CD14-positive monocyte (primary cell): ENCODE measurements at regions not wholly inside any gene's neighbourhood (a gene's known extent, or its start where the extent isn't known, plus 50 kb on each side); places are given as distances from the start of the nearest gene placed in this dataset.
"Not testable (repeated sequence)": the region's sequence is repeated elsewhere in the genome, so short reads cannot be mapped to it uniquely, and the experiment has no call there.

Experiments
- DNase-seq, 3 donors: peaks; one replicate each; pipeline ENCODE4 v3.0.0-alpha.2; 2011 to 2022
- H2AFZ ChIP-seq: 2 replicates; pipeline ENCODE4 v1.6.0; 2012; ENCODE audit warnings: mild to moderate bottlenecking, low read depth, low read length, inconsistent platforms; ENCODE audit not compliant: insufficient read depth, poor library complexity, severe bottlenecking
- H3K27ac ChIP-seq, 2 donors: 1 replicate in 1 of 2; 2 replicates in 1 of 2; pipeline ENCODE4 v1.5.1; 2012 to 2013; ENCODE audit warnings: low read length in 2 of 2, control low read depth in 1 of 2, inconsistent platforms in 1 of 2, low read depth in 1 of 2, mild to moderate bottlenecking in 1 of 2
- H3K27me3 ChIP-seq, 2 donors: one replicate each; pipeline versions ENCODE4 v1.6.0 to v1.6.1; 2011 to 2013; ENCODE audit warnings: low read length in 2 of 2; ENCODE audit not compliant: control insufficient read depth in 2 of 2, insufficient read depth in 2 of 2
- H3K36me3 ChIP-seq, 2 donors: replicated peaks in 1 of 2; 1 replicate in 1 of 2; 2 replicates in 1 of 2; pipeline versions ENCODE4 v1.5.1 to v1.6.1; 2012 to 2013; ENCODE audit warnings: low read length in 2 of 2, control low read depth in 1 of 2, inconsistent platforms in 1 of 2, mild to moderate bottlenecking in 1 of 2; ENCODE audit not compliant: insufficient read depth in 2 of 2, control insufficient read depth in 1 of 2
- H3K4me1 ChIP-seq, 2 donors: 1 replicate in 1 of 2; 2 replicates in 1 of 2; pipeline versions ENCODE4 v1.5.1 to v1.6.1; 2012 to 2013; ENCODE audit warnings: low read length in 2 of 2, control low read depth in 1 of 2, inconsistent platforms in 1 of 2, mild to moderate bottlenecking in 1 of 2, moderate library complexity in 1 of 2; ENCODE audit not compliant: insufficient read depth in 2 of 2, control insufficient read depth in 1 of 2
- H3K4me2 ChIP-seq: replicated peaks from 2 replicates; pipeline ENCODE3; 2012; ENCODE audit warnings: low read length, moderate library complexity, mild to moderate bottlenecking; ENCODE audit not compliant: poor library complexity, severe bottlenecking; ENCODE audit errors: extremely low read depth
- H3K4me3 ChIP-seq, 3 experiments: fragments of 200-600 bp in 1 of 3; sonication (generic) in 1 of 3; replicated peaks in 1 of 3; 1 replicate in 2 of 3; 2 replicates in 1 of 3; pipeline ENCODE4 v1.5.1; 2011 to 2013; ENCODE audit warnings: low read length in 3 of 3, mild to moderate bottlenecking in 3 of 3, control low read depth in 2 of 3, low read depth in 2 of 3, inconsistent platforms in 1 of 3, moderate library complexity in 1 of 3
- H3K79me2 ChIP-seq: 2 replicates; pipeline ENCODE4 v1.6.0; 2012; ENCODE audit warnings: mild to moderate bottlenecking, control low read depth, inconsistent platforms, low read length, moderate library complexity; ENCODE audit not compliant: insufficient read depth
- H3K9ac ChIP-seq: 2 replicates; pipeline ENCODE4 v1.6.0; 2017; ENCODE audit warnings: low read length, mild to moderate bottlenecking; ENCODE audit not compliant: insufficient read depth, poor library complexity, severe bottlenecking
- H3K9me3 ChIP-seq, 2 donors: replicated peaks in 1 of 2; 1 replicate in 1 of 2; 2 replicates in 1 of 2; pipeline versions ENCODE4 v1.5.1 to v1.6.1; 2012 to 2013; ENCODE audit warnings: low read length in 2 of 2, control low read depth in 1 of 2; ENCODE audit not compliant: control insufficient read depth in 1 of 2, insufficient read depth in 1 of 2
- H4K20me1 ChIP-seq: 2 replicates; pipeline ENCODE4 v1.6.0; 2012; ENCODE audit warnings: mild to moderate bottlenecking, low read length, control low read depth, moderate library complexity; ENCODE audit not compliant: insufficient read depth
- H3K27ac Mint-ChIP-seq, 7 donors: one replicate each; pipeline ENCODE4 v1.8.0; 2020; ENCODE audit warnings: mild to moderate bottlenecking in 7 of 7, mixed read lengths in 7 of 7, moderate library complexity in 6 of 7, inconsistent platforms in 2 of 7
- H3K27me3 Mint-ChIP-seq, 3 donors: one replicate each; pipeline ENCODE4 v1.8.0; 2021 to 2022; ENCODE audit warnings: low read depth in 3 of 3, mild to moderate bottlenecking in 3 of 3, mixed read lengths in 3 of 3, moderate library complexity in 3 of 3, inconsistent platforms in 1 of 3
- H3K36me3 Mint-ChIP-seq, 2 donors: one replicate each; pipeline ENCODE4 v1.8.0; 2020; ENCODE audit warnings: mixed read lengths in 2 of 2, inconsistent platforms in 1 of 2, mild to moderate bottlenecking in 1 of 2
- H3K4me1 Mint-ChIP-seq: one replicate; pipeline ENCODE4 v1.8.0; 2020; ENCODE audit warnings: mild to moderate bottlenecking, mixed read lengths
- H3K4me3 Mint-ChIP-seq, 2 donors: one replicate each; pipeline ENCODE4 v1.8.0; 2020; ENCODE audit warnings: mild to moderate bottlenecking in 2 of 2, mixed read lengths in 2 of 2, moderate library complexity in 1 of 2
- H3K9me3 Mint-ChIP-seq, 7 donors: one replicate each; pipeline ENCODE4 v1.8.0; 2020 to 2022; ENCODE audit warnings: mixed read lengths in 7 of 7, mild to moderate bottlenecking in 6 of 7, moderate library complexity in 6 of 7, inconsistent platforms in 2 of 7
- WGBS: methylation state at CpG from one replicate; pipeline ENCODE4 v1.1.5; 2013; ENCODE audit warnings: missing lambda C conversion rate; ENCODE audit not compliant: insufficient coverage; 5-methylcytosine and 5-hydroxymethylcytosine counted together
- intact Hi-C, 2 donors: fragments of 100-400 bp; cut with micrococcal nuclease; formaldehyde crosslinking; loops; one replicate each; pipeline versions ENCODE4 v1.15.0 to v1.15.1; 2023
- TF ChIP-seq, protein P1 (sequence below): fragments of 200-600 bp; IDR thresholded peaks from one replicate; pipeline ENCODE4 v1.8.0; 2022; ENCODE audit warnings: antibody characterized with exemption, mild to moderate bottlenecking

DNA sequence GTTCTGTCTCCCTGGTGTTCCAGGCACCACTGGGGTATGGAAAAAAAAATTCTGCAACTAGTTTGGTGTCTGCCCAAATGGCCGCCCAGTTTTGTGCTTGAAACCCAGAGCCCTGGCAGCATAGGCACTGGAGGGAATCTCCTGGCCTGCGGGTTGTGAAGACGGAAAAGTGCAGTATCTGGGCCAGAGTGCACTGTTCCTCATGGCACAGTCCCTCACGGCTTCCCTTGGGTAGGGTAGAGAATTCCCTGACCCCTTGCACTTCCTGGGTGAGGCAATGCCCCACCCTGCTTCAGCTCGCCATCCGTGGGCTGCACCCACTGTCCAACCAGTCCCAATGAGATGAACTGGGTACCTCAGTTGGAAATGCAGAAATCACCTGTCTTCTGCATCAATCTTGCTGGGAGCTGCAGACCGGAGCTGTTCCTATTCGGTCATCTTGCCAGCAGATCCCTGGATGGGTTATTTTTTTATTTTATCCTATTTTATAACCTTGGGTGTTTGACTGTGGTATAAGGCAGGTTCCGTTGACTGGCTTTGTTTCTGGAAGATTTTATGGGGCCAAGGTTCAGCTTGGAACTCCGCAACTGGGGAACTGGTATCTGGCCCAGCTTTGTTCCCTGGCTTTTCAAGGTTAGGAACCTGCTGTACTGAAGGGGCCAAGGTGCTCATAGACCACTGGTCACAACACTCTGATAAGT, 59.5 kb upstream of the IRAK1BP1 start:
- H3K4me1 Mint-ChIP-seq, H4K20me1 ChIP-seq, H3K4me1 ChIP-seq, intact Hi-C loops, H3K36me3 Mint-ChIP-seq, H3K27ac ChIP-seq, DNase-seq, H3K27me3 ChIP-seq, H3K36me3 ChIP-seq, H3K4me2 ChIP-seq, H3K4me3 ChIP-seq, H3K9ac ChIP-seq, H3K27ac Mint-ChIP-seq, H3K4me3 Mint-ChIP-seq, H2AFZ ChIP-seq, H3K79me2 ChIP-seq, H3K27me3 Mint-ChIP-seq: not testable (repeated sequence)
- 90% methylated on average over 8 of the region's 10 CpGs for WGBS
- H3K9me3 ChIP-seq = peaks cover 14 to 27% of the 10 kb centered on the region in 2 donors
- H3K9me3 Mint-ChIP-seq = peaks cover 5 to 33% (median 12%) of the 10 kb centered on the region in 7 donors

DNA sequence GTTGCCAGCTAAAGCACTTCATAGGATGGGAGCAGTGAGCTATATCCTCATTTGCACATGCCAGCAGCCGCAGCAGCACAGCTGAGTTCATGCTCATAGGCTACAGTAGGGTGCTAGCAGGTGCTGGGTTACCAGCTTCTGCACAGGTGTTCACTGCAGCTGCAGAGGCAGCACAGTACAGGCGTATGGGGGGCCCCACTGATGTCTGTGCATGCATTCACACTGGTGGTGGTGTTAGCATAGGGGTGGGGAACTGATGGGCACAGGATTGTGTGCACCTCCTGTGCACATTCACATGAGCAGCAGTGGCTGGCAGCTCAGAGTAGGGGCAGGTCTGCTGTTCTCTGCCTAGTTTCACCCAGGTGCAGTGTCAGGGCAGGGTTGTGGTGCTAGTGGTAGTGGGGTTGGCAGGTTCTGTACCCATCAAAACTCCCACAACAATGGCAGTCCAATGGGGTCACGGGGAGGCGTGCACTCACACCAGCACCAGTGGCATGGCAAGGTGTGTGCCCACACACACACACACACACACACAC, 58.9 kb upstream of the IRAK1BP1 start:
- peaks cover 0 to 2% (median 0%) of the 10 kb centered on the region in 3 donors for H3K27me3 Mint-ChIP-seq
- no peak overlapping the region for H3K4me3 Mint-ChIP-seq
- H3K27ac Mint-ChIP-seq = no peak overlapping the region
- H3K4me2 ChIP-seq = no peak overlapping the region
- no peaks in the 10 kb centered on the region for H3K36me3 Mint-ChIP-seq
- H3K9ac ChIP-seq = no peak overlapping the region
- H2AFZ ChIP-seq = no peak overlapping the region
- WGBS = 89% methylated on average over 2 of the region's 4 CpGs
- H4K20me1 ChIP-seq = no peaks in the 10 kb centered on the region
- no peak for DNase-seq
- no peaks in the 10 kb centered on the region for H3K79me2 ChIP-seq
- H3K9me3 ChIP-seq = peaks cover 14 to 27% of the 10 kb centered on the region in 2 donors
- TF ChIP-seq, protein P1, sequence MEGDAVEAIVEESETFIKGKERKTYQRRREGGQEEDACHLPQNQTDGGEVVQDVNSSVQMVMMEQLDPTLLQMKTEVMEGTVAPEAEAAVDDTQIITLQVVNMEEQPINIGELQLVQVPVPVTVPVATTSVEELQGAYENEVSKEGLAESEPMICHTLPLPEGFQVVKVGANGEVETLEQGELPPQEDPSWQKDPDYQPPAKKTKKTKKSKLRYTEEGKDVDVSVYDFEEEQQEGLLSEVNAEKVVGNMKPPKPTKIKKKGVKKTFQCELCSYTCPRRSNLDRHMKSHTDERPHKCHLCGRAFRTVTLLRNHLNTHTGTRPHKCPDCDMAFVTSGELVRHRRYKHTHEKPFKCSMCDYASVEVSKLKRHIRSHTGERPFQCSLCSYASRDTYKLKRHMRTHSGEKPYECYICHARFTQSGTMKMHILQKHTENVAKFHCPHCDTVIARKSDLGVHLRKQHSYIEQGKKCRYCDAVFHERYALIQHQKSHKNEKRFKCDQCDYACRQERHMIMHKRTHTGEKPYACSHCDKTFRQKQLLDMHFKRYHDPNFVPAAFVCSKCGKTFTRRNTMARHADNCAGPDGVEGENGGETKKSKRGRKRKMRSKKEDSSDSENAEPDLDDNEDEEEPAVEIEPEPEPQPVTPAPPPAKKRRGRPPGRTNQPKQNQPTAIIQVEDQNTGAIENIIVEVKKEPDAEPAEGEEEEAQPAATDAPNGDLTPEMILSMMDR = no peak
- intact Hi-C loops = no loop called here
- H3K36me3 ChIP-seq = no peaks in the 10 kb centered on the region
- H3K27me3 ChIP-seq = no peaks in the 10 kb centered on the region
- peaks cover 3 to 33% (median 9%) of the 10 kb centered on the region in 7 donors for H3K9me3 Mint-ChIP-seq
- H3K27ac ChIP-seq = no peak overlapping the region
- no peaks in the 10 kb centered on the region for H3K4me1 ChIP-seq
- H3K4me1 Mint-ChIP-seq = no peaks in the 10 kb centered on the region
- no peak overlapping the region for H3K4me3 ChIP-seq
